Inferior parietal cortex (tissue), 1 donor: ENCODE measurements at regions not wholly inside any gene's neighbourhood (a gene's known extent, or its start where the extent isn't known, plus 50 kb on each side); places are given as distances from the start of the nearest gene placed in this dataset.
"Not testable (repeated sequence)": the region's sequence is repeated elsewhere in the genome, so short reads cannot be mapped to it uniquely, and the experiment has no call there.

Source experiments
- DNase-seq: peaks from one replicate; pipeline ENCODE4 v3.0.0-alpha.2; 2016; ENCODE audit errors: extremely low spot score

GRCh38 chr4:187910741-187911140 is 84.8 kb upstream of the ZFP42 start:
- DNase-seq: no peak

- not testable (repeated sequence) for DNase-seq
Observed at GRCh38 chr4:187915406-187915805, 80.2 kb upstream of the ZFP42 start.

- no peak for DNase-seq
Observed at GRCh38 chr4:187919966-187920365, 75.6 kb upstream of the ZFP42 start.

GRCh38 chr4:187921946-187922623 is 73.5 kb upstream of the ZFP42 start:
- DNase-seq: no peak

GRCh38 chr4:187929024-187929423 is 66.5 kb upstream of the ZFP42 start:
- no peak for DNase-seq

- no peak for DNase-seq
Observed at GRCh38 chr4:187934766-187935165, 60.8 kb upstream of the ZFP42 start.

- no peak for DNase-seq
Observed at GRCh38 chr4:187937557-187937956, 58.0 kb upstream of the ZFP42 start.

GRCh38 chr4:187940299-187940698 is 55.3 kb upstream of the ZFP42 start:
- DNase-seq: no peak

- DNase-seq: no peak
Observed at GRCh38 chr4:187942968-187943367, 52.6 kb upstream of the ZFP42 start.

GRCh38 chr4:187944179-187944578 is 51.4 kb upstream of the ZFP42 start:
- no peak for DNase-seq
